ENCODE measurements at regions not wholly inside any gene's neighbourhood (a gene's known extent, or its start where the extent isn't known, plus 50 kb on each side); places are given as distances from the start of the nearest gene placed in this dataset.

GRCh38 chr2:105691947-105692390, 52.7 kb upstream of the NCK2 start:
- no peak overlapping the region for H3K4me3 ChIP-seq
- H3K36me3 ChIP-seq: no peaks in the 10 kb centered on the region
- H3K4me1 ChIP-seq: no peaks in the 10 kb centered on the region
- 80% methylated on average over 3 of the region's 5 CpGs for WGBS
- peak; percentile 64 for DNase-seq (ENCODE audit: extremely low spot score)
- no peak overlapping the region for H3K27ac ChIP-seq (replicated peaks in 1 of 4)
- H3K27me3 ChIP-seq: no peaks in the 10 kb centered on the region
- intact Hi-C loops (cut with DNase I): no loop called here
- H3K9me3 ChIP-seq: no peaks in the 10 kb centered on the region
- TF ChIP-seq POLR2A (IDR thresholded peaks at IDR 0.05; ENCODE audit: low read depth) (no peak), POLR2AphosphoS5 (IDR thresholded peaks at IDR 0.05) (no peak), EP300 (IDR thresholded peaks at IDR 0.05) (no peak), CTCF (IDR thresholded peaks at IDR 0.05) (no peak)

GRCh38 chr2:105690566-105690965, 54.1 kb upstream of the NCK2 start:
- Histone ChIP-seq H3K4me1 (no peaks in the 10 kb centered on the region), H3K27ac (replicated peaks in 1 of 4) (no peak overlapping the region), H3K27me3 (no peaks in the 10 kb centered on the region), H3K9me3 (no peaks in the 10 kb centered on the region), H3K4me3 (no peak overlapping the region), H3K36me3 (no peaks in the 10 kb centered on the region)
- no peak for TF ChIP-seq POLR2AphosphoS5 (IDR thresholded peaks at IDR 0.05)
- TF ChIP-seq EP300 (IDR thresholded peaks at IDR 0.05): no peak
- TF ChIP-seq CTCF (IDR thresholded peaks at IDR 0.05): no peak
- peak; percentile 14 for DNase-seq (ENCODE audit: extremely low spot score)
- over 99% methylated on average over 4 of the region's 4 CpGs for WGBS
- intact Hi-C loops (cut with DNase I): no loop called here

GRCh38 chr2:105689484-105689883, 55.2 kb upstream of the NCK2 start:
- intact Hi-C loops (cut with DNase I): no loop called here
- DNase-seq (ENCODE audit: extremely low spot score): no peak
- Histone ChIP-seq H3K27me3 (no peaks in the 10 kb centered on the region), H3K27ac (replicated peaks in 1 of 4) (no peak overlapping the region), H3K36me3 (no peaks in the 10 kb centered on the region), H3K4me1 (no peaks in the 10 kb centered on the region), H3K9me3 (no peaks in the 10 kb centered on the region), H3K4me3 (no peak overlapping the region)
- TF ChIP-seq POLR2AphosphoS5 (IDR thresholded peaks at IDR 0.05) (no peak), POLR2A (IDR thresholded peaks at IDR 0.05; ENCODE audit: low read depth) (no peak), EP300 (IDR thresholded peaks at IDR 0.05) (no peak), CTCF (IDR thresholded peaks at IDR 0.05) (no peak)
- 81% methylated on average over 7 of the region's 7 CpGs for WGBS

GRCh38 chr2:105688946-105689345, 55.8 kb upstream of the NCK2 start:
- H3K36me3 ChIP-seq: no peaks in the 10 kb centered on the region
- no peak overlapping the region for H3K27ac ChIP-seq (replicated peaks in 1 of 4)
- no peaks in the 10 kb centered on the region for H3K27me3 ChIP-seq
- TF ChIP-seq CTCF (IDR thresholded peaks at IDR 0.05) (no peak), EP300 (IDR thresholded peaks at IDR 0.05) (no peak), POLR2A (IDR thresholded peaks at IDR 0.05; ENCODE audit: low read depth) (no peak), POLR2AphosphoS5 (IDR thresholded peaks at IDR 0.05) (no peak)
- 94% methylated on average over 12 of the region's 13 CpGs for WGBS
- DNase-seq (ENCODE audit: extremely low spot score): peak; percentile 85
- intact Hi-C loops (cut with DNase I): no loop called here
- H3K4me1 ChIP-seq: no peaks in the 10 kb centered on the region
- H3K9me3 ChIP-seq: no peaks in the 10 kb centered on the region
- no peak overlapping the region for H3K4me3 ChIP-seq

GRCh38 chr2:105686588-105686987, 58.1 kb upstream of the NCK2 start:
- WGBS: 65% methylated on average over 5 of the region's 5 CpGs
- DNase-seq (ENCODE audit: extremely low spot score): no peak
- TF ChIP-seq CTCF (IDR thresholded peaks at IDR 0.05) (no peak), POLR2A (IDR thresholded peaks at IDR 0.05; ENCODE audit: low read depth) (no peak), POLR2AphosphoS5 (IDR thresholded peaks at IDR 0.05) (no peak), EP300 (IDR thresholded peaks at IDR 0.05) (no peak)
- no peaks in the 10 kb centered on the region for H3K36me3 ChIP-seq
- no peak overlapping the region for H3K4me3 ChIP-seq
- H3K27ac ChIP-seq (replicated peaks in 1 of 4): no peak overlapping the region
- H3K4me1 ChIP-seq: no peaks in the 10 kb centered on the region
- no peaks in the 10 kb centered on the region for H3K27me3 ChIP-seq
- intact Hi-C loops (cut with DNase I): no loop called here
- H3K9me3 ChIP-seq: no peaks in the 10 kb centered on the region

Data from esophagus muscularis mucosa (tissue), 4 donors.